Fibroblast of villous mesenchyme (primary cell): ENCODE measurements at regions not wholly inside any gene's neighbourhood (a gene's known extent, or its start where the extent isn't known, plus 50 kb on each side); places are given as distances from the start of the nearest gene placed in this dataset.
"Not testable (repeated sequence)": the region's sequence is repeated elsewhere in the genome, so short reads cannot be mapped to it uniquely, and the experiment has no call there.

ENCODE experiments used
- DNase-seq: peaks from one replicate; pipeline ENCODE4 v3.0.0-alpha.2; 2010; ENCODE audit warnings: low read depth
- H3K4me3 ChIP-seq: 2 replicates; pipeline ENCODE4 v1.5.1; 2011; ENCODE audit warnings: low read depth, mild to moderate bottlenecking, low read length
- TF ChIP-seq, protein P1 (sequence below): IDR thresholded peaks from 2 replicates; pipeline ENCODE4 v1.5.1; 2012; ENCODE audit warnings: low read depth, mild to moderate bottlenecking, low read length; ENCODE audit not compliant: insufficient read depth

DNA sequence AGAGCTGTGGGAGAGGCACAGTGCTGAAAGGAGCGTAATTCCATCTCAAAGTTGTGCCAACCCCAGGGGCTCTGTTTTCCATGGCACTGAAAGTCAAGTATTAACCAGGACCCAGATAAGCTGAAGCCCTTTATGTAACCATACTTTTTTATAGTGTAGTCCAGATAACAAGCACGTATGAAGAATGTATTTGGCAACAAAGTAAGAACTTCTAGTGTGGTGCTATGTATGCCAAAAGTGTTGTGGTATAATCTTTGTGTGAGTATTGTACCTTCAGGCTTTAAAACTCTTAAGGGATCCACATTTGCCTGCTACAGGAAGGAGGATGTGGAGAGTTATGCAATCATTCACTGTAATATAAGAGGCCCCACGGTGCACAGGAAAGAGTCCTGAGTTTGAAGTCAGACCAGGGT, 129.4 kb downstream of the IBTK start:
- peak; percentile 14 for DNase-seq
- TF ChIP-seq, protein P1, sequence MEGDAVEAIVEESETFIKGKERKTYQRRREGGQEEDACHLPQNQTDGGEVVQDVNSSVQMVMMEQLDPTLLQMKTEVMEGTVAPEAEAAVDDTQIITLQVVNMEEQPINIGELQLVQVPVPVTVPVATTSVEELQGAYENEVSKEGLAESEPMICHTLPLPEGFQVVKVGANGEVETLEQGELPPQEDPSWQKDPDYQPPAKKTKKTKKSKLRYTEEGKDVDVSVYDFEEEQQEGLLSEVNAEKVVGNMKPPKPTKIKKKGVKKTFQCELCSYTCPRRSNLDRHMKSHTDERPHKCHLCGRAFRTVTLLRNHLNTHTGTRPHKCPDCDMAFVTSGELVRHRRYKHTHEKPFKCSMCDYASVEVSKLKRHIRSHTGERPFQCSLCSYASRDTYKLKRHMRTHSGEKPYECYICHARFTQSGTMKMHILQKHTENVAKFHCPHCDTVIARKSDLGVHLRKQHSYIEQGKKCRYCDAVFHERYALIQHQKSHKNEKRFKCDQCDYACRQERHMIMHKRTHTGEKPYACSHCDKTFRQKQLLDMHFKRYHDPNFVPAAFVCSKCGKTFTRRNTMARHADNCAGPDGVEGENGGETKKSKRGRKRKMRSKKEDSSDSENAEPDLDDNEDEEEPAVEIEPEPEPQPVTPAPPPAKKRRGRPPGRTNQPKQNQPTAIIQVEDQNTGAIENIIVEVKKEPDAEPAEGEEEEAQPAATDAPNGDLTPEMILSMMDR, result no peak
- H3K4me3 ChIP-seq, result no peak overlapping the region

DNA sequence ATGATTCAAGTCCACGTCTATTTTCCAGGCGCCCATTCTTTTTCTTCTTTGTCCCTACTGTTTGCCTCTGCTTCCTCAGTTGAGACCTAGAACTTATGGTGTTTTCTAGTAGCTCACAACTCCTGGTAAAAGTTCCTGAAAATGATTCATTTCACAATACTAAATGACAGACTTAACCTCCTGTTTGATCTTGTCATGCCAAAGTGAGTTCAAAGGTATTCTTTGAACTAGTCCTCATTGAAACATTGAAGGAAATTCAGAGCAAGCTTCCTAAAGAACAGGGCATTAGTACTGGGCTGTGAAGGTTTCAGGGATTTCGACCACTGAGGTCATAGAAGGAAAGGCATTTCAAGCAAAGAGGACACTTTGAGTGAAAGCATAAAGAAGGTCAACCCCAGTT, 132.8 kb downstream of the IBTK start:
- H3K4me3 ChIP-seq, result no peak overlapping the region
- TF ChIP-seq, protein P1, result no peak
- DNase-seq, result no peak

DNA sequence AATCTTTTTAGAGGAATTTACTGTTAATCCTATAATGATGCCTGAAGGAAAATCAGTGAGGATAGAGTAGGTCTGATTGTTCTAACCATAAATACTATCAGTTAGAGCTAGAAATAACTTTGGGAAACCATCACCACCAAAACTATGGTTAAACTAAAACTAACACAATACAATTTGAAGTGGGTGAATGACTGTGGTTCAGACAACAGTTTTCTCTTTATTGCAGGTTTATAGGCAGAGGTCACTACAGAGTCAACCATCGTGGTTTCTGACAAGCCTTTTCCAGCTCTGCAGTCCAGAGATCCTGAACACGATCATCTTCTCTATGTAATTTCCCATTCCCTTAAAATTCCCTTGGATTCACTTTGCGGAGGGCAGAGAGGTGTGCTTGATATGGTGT, 134.3 kb downstream of the IBTK start:
- no peak for DNase-seq

DNA sequence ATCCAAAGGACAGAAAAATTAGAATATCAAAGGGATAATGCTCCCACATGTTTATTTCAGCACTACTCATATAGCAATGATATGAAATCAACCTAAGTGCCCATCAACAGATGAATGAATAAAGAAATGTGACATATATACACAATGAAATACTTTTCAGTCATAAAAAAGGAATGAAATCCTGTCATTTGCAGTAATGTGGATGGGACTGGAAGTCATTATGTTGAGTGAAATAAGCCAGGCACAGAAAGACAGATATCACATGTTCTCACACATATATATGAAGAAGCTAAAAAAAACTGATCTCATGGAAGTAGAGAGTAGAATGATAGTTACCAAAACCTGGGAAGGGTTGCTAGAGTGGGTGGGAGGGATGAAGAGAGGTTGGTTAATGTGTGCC, 135.7 kb downstream of the IBTK start:
- no peak for DNase-seq
- TF ChIP-seq, protein P1, result no peak
- H3K4me3 ChIP-seq, result no peak overlapping the region

More for the DNA sequence above, 134.3 kb downstream of the IBTK start:
- no peak overlapping the region for H3K4me3 ChIP-seq
- TF ChIP-seq, protein P1, result no peak

DNA sequence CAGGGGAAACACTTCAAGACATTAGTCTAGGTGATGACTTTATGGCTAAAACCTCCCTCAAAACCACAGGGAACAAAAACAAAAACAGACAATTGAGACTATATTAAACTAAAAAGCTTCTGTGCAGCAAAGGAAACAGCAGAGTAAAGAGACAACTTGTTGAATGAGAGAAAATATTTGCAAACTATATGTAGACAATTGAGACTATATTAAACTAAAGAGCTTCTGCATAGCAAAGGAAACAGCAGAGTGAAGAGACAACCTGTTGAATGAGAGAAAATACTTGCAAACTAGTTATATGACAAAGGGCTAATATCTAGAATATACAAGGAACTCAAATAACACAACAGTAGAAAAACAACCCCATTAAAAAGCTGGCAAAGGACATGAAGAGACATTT, 136.4 kb downstream of the IBTK start:
- TF ChIP-seq, protein P1, result no peak
- peak; percentile 17 for DNase-seq
- H3K4me3 ChIP-seq, result no peak overlapping the region

DNA sequence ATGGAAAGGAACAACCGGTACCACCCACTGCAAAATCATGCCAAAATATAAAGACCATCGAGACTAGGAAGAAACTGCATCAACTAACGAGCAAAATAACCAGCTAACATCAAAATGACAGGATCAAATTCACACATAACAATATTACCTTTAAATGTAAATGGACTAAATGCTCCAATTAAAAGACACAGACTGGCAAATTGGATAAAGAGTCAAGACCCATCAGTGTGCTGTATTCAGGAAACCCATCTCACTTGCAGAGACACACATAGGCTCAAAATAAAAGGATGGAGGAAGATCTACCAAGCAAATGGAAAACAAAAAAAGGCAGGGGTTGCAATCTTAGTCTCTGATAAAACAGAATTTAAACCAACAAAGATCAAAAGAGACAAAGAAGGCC, 144.4 kb downstream of the IBTK start:
- DNase-seq, H3K4me3 ChIP-seq: not testable (repeated sequence)

DNA sequence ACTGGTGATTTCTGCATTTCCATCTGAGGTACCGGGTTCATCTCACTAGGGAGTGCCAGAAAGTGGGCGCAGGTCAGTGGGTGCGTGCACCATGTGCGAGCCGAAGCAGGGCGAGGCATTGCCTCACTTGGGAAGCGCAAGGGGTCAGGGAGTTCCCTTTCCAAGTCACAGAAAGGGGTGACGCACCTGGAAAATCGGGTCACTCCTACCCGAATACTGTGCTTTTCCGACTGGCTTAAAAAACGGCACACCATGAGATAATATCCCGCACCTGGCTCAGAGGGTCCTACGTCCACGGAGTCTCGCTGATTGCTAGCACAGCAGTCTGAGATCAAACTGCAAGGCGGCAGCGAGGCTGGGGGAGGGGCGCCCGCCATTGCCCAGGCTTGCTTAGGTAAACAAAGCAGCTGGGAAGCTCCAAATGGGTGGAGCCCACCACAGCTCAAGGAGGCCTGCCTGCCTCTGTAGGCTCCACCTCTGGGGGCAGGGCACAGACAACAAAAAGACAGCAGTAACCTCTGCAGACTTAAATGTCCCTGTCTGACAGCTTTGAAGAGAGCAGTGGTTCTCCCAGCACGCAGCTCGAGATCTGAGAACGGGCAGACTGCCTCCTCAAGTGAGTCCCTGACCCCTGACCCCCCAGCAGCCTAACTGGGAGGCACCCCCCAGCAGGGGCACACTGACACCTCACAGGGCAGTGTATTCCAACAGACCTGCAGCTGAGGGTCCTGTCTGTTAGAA, 146.0 kb downstream of the IBTK start:
- DNase-seq, result not testable (repeated sequence)
- peak overlapping the region; percentile 52 for H3K4me3 ChIP-seq

DNA sequence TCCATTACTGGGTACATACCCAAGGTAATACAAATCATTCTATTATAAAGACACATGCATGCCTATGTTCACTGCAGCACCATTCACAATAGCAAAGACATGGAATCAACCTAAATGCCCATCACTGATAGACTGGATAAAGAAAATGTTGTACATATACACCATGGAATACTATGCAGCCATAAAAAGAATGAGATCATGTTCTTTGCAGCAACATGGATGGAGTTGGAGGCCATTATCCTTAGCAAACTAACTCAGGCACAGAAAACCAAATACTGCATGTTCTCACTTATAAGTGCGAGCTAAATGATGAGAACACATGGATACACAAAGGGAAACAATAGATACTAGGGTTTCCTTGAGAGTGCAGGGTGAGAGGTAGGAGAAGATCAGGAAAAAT, 146.8 kb downstream of the IBTK start:
- not testable (repeated sequence) for DNase-seq

More for the DNA sequence above, 146.8 kb downstream of the IBTK start:
- not testable (repeated sequence) for H3K4me3 ChIP-seq
